Body of pancreas (tissue), 4 donors: ENCODE measurements at regions not wholly inside any gene's neighbourhood (a gene's known extent, or its start where the extent isn't known, plus 50 kb on each side); places are given as distances from the start of the nearest gene placed in this dataset.
A peak's percentile ranks its signal among the peaks of the same experiment; 100 is the strongest.

Source experiments
- ATAC-seq: fragments of 150-250 bp; one replicate; pipeline ENCODE4 v1.9.1; 2016
- DNase-seq, 4 donors: peaks; one replicate each; pipeline ENCODE4 v3.0.0-alpha.2; 2019
- H3K27ac ChIP-seq, 4 donors: fragments of 200-600 bp; sonication (generic); 1 replicate in 3 of 4; 2 replicates in 1 of 4; pipeline versions ENCODE4 v1.5.1 to v1.6.1; 2016 to 2019; ENCODE audit warnings: mild to moderate bottlenecking in 1 of 4, mixed read lengths in 1 of 4, moderate library complexity in 1 of 4
- H3K27me3 ChIP-seq, 2 donors: fragments of 200-600 bp; sonication (generic); one replicate each; pipeline ENCODE4 v1.6.0; 2016; ENCODE audit warnings: mild to moderate bottlenecking in 1 of 2
- H3K36me3 ChIP-seq, 2 donors: fragments of 200-600 bp; sonication (generic); replicated peaks in 1 of 2; 2 replicates each; pipeline ENCODE4 v1.5.1; 2016; ENCODE audit warnings: low read depth in 2 of 2; ENCODE audit not compliant: insufficient read depth in 1 of 2
- H3K4me1 ChIP-seq: fragments of 200-600 bp; sonication (generic); one replicate; pipeline ENCODE4 v1.6.0; 2016
- H3K4me3 ChIP-seq, 2 donors: fragments of 200-600 bp; sonication (generic); 1 replicate in 1 of 2; 2 replicates in 1 of 2; pipeline ENCODE4 v1.5.1; 2016 to 2019
- H3K9me3 ChIP-seq, 3 donors: fragments of 200-600 bp; sonication (generic); 1 replicate in 2 of 3; 2 replicates in 1 of 3; pipeline ENCODE4 v1.5.1; 2016
- CTCF ChIP-seq, 7 experiments: fragments of 450-650 bp in 4 of 7; fragments of 200-600 bp in 3 of 7; sonication (generic) in 3 of 7; IDR thresholded peaks; one replicate each; pipeline ENCODE4 v1.5.1; 2016 to 2019; ENCODE audit warnings: antibody characterized with exemption in 7 of 7
- POLR2A ChIP-seq, 3 donors: fragments of 450-650 bp; IDR thresholded peaks; one replicate each; pipeline ENCODE4 v1.6.1; 2016; ENCODE audit warnings: antibody characterized with exemption in 3 of 3, mild to moderate bottlenecking in 2 of 3
- WGBS, 2 donors: methylation state at CpG; one replicate each; pipeline ENCODE4 v1.1.5; 2017; 5-methylcytosine and 5-hydroxymethylcytosine counted together
- intact Hi-C: fragments of 100-400 bp; cut with DNase I; formaldehyde crosslinking; loops from one replicate; pipeline ENCODE4 v1.15.1; 2023

- Histone ChIP-seq H3K27me3 (no peaks in the 10 kb centered on the region), H3K4me3 (no peak overlapping the region), H3K27ac (no peak overlapping the region), H3K4me1 (no peaks in the 10 kb centered on the region), H3K9me3 (no peaks in the 10 kb centered on the region), H3K36me3 (no peaks in the 10 kb centered on the region)
- intact Hi-C loops, result no loop called here
- WGBS, 2 donors, result 35 to 40% methylated on average over 2 of the region's 2 CpGs
- DNase-seq, result no peak
- no peak for TF ChIP-seq CTCF (IDR thresholded peaks at IDR 0.05)
- ATAC-seq, result no peak
Measured at GRCh38 chr9:15361737-15362136, 54.7 kb upstream of the TTC39B start.

- DNase-seq, result peak in 2 of 4 donors; percentile 12 to 15
- 81 to 92% methylated on average over 4 of the region's 4 CpGs for whole genome bisulfite sequencing, 2 donors
- H3K4me3 ChIP-seq, result no peak overlapping the region
- H3K27ac ChIP-seq, result no peak overlapping the region
- H3K9me3 ChIP-seq, result no peaks in the 10 kb centered on the region
- no peaks in the 10 kb centered on the region for H3K27me3 ChIP-seq
- H3K4me1 ChIP-seq, result no peaks in the 10 kb centered on the region
- intact Hi-C loops, result no loop called here
- no peak for TF ChIP-seq CTCF (IDR thresholded peaks at IDR 0.05)
- TF ChIP-seq POLR2A (IDR thresholded peaks at IDR 0.05), result no peak
- ATAC-seq, result no peak
- no peaks in the 10 kb centered on the region for H3K36me3 ChIP-seq
Measured at GRCh38 chr9:15357050-15357653, 50.1 kb upstream of the TTC39B start.
